OCI-LY3 (cell line): ENCODE measurements at regions not wholly inside any gene's neighbourhood (a gene's known extent, or its start where the extent isn't known, plus 50 kb on each side); places are given as distances from the start of the nearest gene placed in this dataset.

Experiments
- H2AFZ ChIP-seq: fragments of 200-600, 300-600 bp; shearing (Covaris generic); 2 replicates; pipeline ENCODE4 v1.6.0; 2014; ENCODE audit warnings: antibody characterized with exemption, low read depth, low read length
- H3K27ac ChIP-seq: fragments of 200-600, 300-600 bp; sonication (generic); 2 replicates; pipeline ENCODE4 v1.5.1; 2014; ENCODE audit warnings: mild to moderate bottlenecking, low read length, moderate library complexity, mixed read lengths
- H3K27me3 ChIP-seq: fragments of 200-600, 300-600 bp; sonication (generic); 2 replicates; pipeline ENCODE4 v1.6.1; 2014; ENCODE audit warnings: low read depth, low read length, mixed read lengths
- H3K36me3 ChIP-seq: fragments of 200-600, 300-600 bp; sonication (generic); replicated peaks from 2 replicates; pipeline ENCODE3; 2014; ENCODE audit warnings: low read depth, low read length, mixed read lengths
- H3K4me1 ChIP-seq: fragments of 300-600, 200-600 bp; sonication (generic); 2 replicates; pipeline ENCODE4 v1.6.1; 2014; ENCODE audit warnings: low read length, mixed read lengths
- H3K4me2 ChIP-seq: fragments of 200-600, 300-600 bp; sonication (generic); 2 replicates; pipeline ENCODE4 v1.6.1; 2014; ENCODE audit warnings: low read length, mixed read lengths
- H3K4me3 ChIP-seq: fragments of 300-600, 200-600 bp; sonication (generic); 2 replicates; pipeline ENCODE4 v1.5.1; 2014; ENCODE audit warnings: antibody characterized with exemption, mild to moderate bottlenecking, low read length, moderate library complexity
- H3K79me2 ChIP-seq: fragments of 300-600, 200-600 bp; shearing (Covaris generic); 2 replicates; pipeline ENCODE4 v1.6.1; 2014; ENCODE audit warnings: mild to moderate bottlenecking, low read length, mixed read lengths
- H3K9ac ChIP-seq: fragments of 300-600, 200-600 bp; shearing (Covaris generic); 2 replicates; pipeline ENCODE4 v1.6.0; 2014; ENCODE audit warnings: mild to moderate bottlenecking, low read length, moderate library complexity
- H3K9me3 ChIP-seq: fragments of 200-600, 300-600 bp; shearing (Covaris generic); 2 replicates; pipeline ENCODE4 v1.6.1; 2014; ENCODE audit warnings: low read length, mixed read lengths; ENCODE audit not compliant: insufficient read depth
- H4K20me1 ChIP-seq: fragments of 200-600, 300-600 bp; sonication (generic); 2 replicates; pipeline ENCODE4 v1.6.1; 2016; ENCODE audit warnings: low read length, mixed read lengths; ENCODE audit not compliant: insufficient read depth
- EZH2phosphoT487 ChIP-seq: fragments of 200-600 bp; shearing (Covaris generic); IDR thresholded peaks from 2 replicates; pipeline ENCODE4 v1.6.1; 2018; ENCODE audit warnings: antibody characterized with exemption, mixed run types, low read depth
- TF ChIP-seq, protein P1 (sequence below): fragments of 200-600, 300-600 bp; sonication (generic); IDR thresholded peaks from 2 replicates; pipeline ENCODE4 v1.5.1; 2014; ENCODE audit warnings: antibody characterized with exemption, low read length, low read depth

DNA sequence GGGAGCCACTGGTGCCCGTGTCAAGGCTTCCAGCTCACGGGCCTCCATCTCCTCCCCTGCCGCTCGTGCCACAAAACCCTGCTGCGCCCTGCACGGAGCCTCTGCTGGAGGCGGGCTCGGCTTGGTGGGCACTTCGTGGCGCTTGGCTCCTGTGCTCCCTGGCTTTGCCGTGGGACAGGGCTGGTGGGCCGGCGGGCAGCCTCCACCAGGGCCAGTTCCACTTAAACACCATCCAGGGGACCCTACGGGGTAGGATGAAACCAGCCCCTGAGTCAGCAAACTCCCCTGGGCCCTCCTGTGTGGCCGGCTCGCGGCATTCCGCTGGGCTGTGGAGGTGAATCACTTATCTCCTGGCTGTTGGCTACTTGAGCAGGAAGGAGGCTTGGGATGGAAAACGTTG lies 1304.6 kb downstream of the BRD1 start:
- no peaks in the 10 kb centered on the region for H3K9me3 ChIP-seq
- no peaks in the 10 kb centered on the region for H3K79me2 ChIP-seq

DNA sequence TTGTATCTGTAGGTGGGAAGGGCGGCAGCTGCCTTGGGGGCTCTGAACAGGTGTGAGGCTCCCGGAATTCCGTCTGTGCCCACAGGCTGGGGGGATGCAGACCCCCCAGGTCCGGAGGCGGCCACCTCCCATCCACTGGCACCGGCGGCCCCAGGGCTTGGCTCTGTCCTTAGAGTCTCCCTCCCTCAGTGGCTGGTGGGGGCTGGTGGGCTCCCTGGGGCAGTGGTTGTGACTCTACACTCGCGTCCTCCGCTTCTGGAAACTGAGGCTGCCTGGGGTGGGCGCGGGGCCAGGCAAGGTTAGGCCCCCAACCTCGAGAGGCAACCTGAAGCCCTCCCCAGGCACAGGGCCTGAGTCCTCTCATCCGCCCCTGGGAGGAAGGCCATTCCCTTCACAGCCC lies 1305.4 kb downstream of the BRD1 start:
- H4K20me1 ChIP-seq = no peaks in the 10 kb centered on the region
- H3K27ac ChIP-seq = no peak overlapping the region
- H3K4me2 ChIP-seq = no peak overlapping the region
- no peaks in the 10 kb centered on the region for H3K27me3 ChIP-seq
- no peaks in the 10 kb centered on the region for H3K79me2 ChIP-seq
- no peaks in the 10 kb centered on the region for H3K9me3 ChIP-seq
- TF ChIP-seq, protein P1, sequence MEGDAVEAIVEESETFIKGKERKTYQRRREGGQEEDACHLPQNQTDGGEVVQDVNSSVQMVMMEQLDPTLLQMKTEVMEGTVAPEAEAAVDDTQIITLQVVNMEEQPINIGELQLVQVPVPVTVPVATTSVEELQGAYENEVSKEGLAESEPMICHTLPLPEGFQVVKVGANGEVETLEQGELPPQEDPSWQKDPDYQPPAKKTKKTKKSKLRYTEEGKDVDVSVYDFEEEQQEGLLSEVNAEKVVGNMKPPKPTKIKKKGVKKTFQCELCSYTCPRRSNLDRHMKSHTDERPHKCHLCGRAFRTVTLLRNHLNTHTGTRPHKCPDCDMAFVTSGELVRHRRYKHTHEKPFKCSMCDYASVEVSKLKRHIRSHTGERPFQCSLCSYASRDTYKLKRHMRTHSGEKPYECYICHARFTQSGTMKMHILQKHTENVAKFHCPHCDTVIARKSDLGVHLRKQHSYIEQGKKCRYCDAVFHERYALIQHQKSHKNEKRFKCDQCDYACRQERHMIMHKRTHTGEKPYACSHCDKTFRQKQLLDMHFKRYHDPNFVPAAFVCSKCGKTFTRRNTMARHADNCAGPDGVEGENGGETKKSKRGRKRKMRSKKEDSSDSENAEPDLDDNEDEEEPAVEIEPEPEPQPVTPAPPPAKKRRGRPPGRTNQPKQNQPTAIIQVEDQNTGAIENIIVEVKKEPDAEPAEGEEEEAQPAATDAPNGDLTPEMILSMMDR = no peak
- TF ChIP-seq EZH2phosphoT487 = no peak
- H3K9ac ChIP-seq = no peak overlapping the region
- H3K36me3 ChIP-seq = no peaks in the 10 kb centered on the region
- no peaks in the 10 kb centered on the region for H3K4me1 ChIP-seq
- H2AFZ ChIP-seq = no peak overlapping the region
- no peak overlapping the region for H3K4me3 ChIP-seq

More for the DNA sequence above, 1304.6 kb downstream of the BRD1 start:
- Histone ChIP-seq H2AFZ (no peak overlapping the region), H3K9ac (no peak overlapping the region), H3K36me3 (no peaks in the 10 kb centered on the region), H3K27me3 (no peaks in the 10 kb centered on the region), H3K27ac (no peak overlapping the region), H3K4me2 (no peak overlapping the region), H4K20me1 (no peaks in the 10 kb centered on the region), H3K4me1 (no peaks in the 10 kb centered on the region), H3K4me3 (no peak overlapping the region)
- no peak for TF ChIP-seq EZH2phosphoT487
- TF ChIP-seq, protein P1 = no peak

DNA sequence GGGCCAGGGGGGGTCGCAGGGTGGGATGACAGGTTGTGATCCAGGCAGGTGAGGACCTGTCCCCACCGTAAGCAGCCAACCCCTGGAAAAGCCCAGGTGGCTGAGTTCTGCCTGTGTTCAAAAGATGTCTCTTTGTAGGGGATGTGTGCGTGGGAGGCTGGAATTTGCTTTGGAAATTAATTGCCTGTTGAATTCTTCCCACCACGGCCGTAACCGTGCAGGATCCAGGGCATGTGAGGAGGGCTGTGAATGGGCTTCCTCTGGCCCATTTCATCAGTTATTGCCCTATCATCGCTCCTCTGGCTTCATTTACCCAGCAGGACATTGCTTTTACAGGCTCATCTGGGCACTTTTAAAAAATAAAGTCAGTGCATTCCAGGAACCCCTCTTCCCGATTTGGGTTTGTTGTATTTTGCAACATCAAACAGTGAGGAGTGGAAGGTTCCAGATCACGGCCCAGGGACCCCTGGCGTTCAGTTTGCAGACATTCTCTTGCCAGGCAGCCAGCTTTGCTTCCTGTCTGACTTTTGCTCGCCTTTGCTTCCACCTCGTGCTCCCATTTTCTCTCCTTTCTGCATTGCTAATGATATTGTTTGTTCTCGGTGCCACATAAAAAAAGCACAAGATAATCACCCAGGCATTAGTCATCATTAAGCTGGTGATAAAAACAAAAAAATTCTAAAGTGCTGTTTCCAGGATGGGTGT lies 1306.6 kb downstream of the BRD1 start:
- no peak overlapping the region for H3K9ac ChIP-seq
- TF ChIP-seq, protein P1 = no peak
- TF ChIP-seq EZH2phosphoT487 = no peak
- no peaks in the 10 kb centered on the region for H4K20me1 ChIP-seq
- H3K79me2 ChIP-seq = no peaks in the 10 kb centered on the region
- H3K4me1 ChIP-seq = no peaks in the 10 kb centered on the region
- no peak overlapping the region for H3K4me2 ChIP-seq
- H3K27me3 ChIP-seq = no peaks in the 10 kb centered on the region
- H3K9me3 ChIP-seq = no peaks in the 10 kb centered on the region
- H3K27ac ChIP-seq = no peak overlapping the region
- no peak overlapping the region for H2AFZ ChIP-seq
- no peaks in the 10 kb centered on the region for H3K36me3 ChIP-seq
- H3K4me3 ChIP-seq = no peak overlapping the region

DNA sequence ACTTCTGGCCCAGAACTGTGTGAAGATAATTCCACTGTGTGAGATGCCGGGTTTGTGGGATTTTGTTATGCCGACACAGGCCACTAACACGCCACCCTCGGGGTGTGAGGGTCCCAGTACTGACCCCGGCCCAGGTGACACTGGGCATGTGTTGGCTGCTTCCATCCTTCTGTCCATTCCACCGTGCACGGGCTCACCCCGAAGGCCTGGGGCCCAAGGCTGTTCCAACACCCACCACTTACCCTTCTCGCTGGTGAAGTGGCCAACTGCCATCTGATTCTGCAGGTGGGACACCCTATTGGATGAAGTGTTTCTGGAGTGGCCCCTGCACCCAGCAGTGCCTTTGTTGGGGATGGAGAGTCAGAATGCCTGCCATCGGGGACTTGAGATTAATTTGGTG lies 1307.5 kb downstream of the BRD1 start:
- H3K27me3 ChIP-seq = no peaks in the 10 kb centered on the region
- no peak overlapping the region for H3K4me2 ChIP-seq
- TF ChIP-seq EZH2phosphoT487 = no peak
- TF ChIP-seq, protein P1 = no peak
- no peaks in the 10 kb centered on the region for H3K79me2 ChIP-seq
- H3K36me3 ChIP-seq = no peaks in the 10 kb centered on the region
- H3K4me3 ChIP-seq = no peak overlapping the region
- no peak overlapping the region for H2AFZ ChIP-seq
- no peak overlapping the region for H3K9ac ChIP-seq
- no peaks in the 10 kb centered on the region for H4K20me1 ChIP-seq
- no peaks in the 10 kb centered on the region for H3K9me3 ChIP-seq
- H3K4me1 ChIP-seq = no peaks in the 10 kb centered on the region
- H3K27ac ChIP-seq = no peak overlapping the region
